Activated naive CD4-positive, alpha-beta T cell treated with anti-CD3 and anti-CD28 coated beads for 36 hours (primary cell): ENCODE measurements at regions not wholly inside any gene's neighbourhood (a gene's known extent, or its start where the extent isn't known, plus 50 kb on each side); places are given as distances from the start of the nearest gene placed in this dataset.

ENCODE experiments used
- CTCF ChIA-PET: fragments of 350-600 bp; sonication (Branson Sonifier 250); formaldehyde crosslinking; loops from one replicate; lab custom pipeline; 2021; ENCODE audit warnings: antibody characterized with exemption; lab: Charles Lee
- DNase-seq: peaks from one replicate; pipeline ENCODE4 v3.0.0-alpha.2; 2020
- H3K27ac Mint-ChIP-seq: one replicate; pipeline ENCODE4 v1.8.0; 2021; ENCODE audit warnings: mild to moderate bottlenecking, mixed read lengths
- H3K27me3 Mint-ChIP-seq: one replicate; pipeline ENCODE4 v1.8.0; 2021; ENCODE audit warnings: low read depth, mixed read lengths
- H3K36me3 Mint-ChIP-seq: one replicate; pipeline ENCODE4 v1.8.0; 2021; ENCODE audit warnings: low read depth, mixed read lengths
- H3K4me1 Mint-ChIP-seq: one replicate; pipeline ENCODE4 v1.8.0; 2021; ENCODE audit warnings: low read depth, mixed read lengths
- H3K4me3 Mint-ChIP-seq: one replicate; pipeline ENCODE4 v1.8.0; 2021; ENCODE audit warnings: mild to moderate bottlenecking, moderate library complexity, mixed read lengths
- H3K9me3 Mint-ChIP-seq: one replicate; pipeline ENCODE4 v1.8.0; 2021; ENCODE audit warnings: mixed read lengths
- intact Hi-C: fragments of 100-400 bp; cut with micrococcal nuclease; formaldehyde crosslinking; loops from one replicate; pipeline ENCODE4 v1.15.1; 2023

DNA sequence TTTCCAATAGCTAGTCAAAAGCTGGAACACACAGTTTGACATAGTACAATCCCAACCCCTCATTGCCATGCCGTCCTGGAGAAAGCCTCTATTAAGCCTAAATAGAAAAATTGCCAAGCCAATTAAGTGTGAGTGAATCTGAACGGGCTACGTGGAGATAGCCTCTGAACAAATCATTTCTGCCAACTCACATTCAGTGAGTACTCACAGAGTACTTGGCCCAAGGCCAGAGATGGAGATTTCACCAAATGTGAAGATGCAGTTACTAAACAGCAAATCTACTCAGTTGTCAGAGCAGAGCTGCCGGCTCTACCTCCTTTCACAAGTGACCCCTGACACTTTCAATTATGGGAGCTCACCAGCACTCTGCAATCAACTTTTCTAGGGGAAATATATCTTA, 350.0 kb downstream of the GALC start:
- Mint-ChIP-seq H3K4me1 (no peaks in the 10 kb centered on the region), H3K4me3 (no peak overlapping the region), H3K27me3 (peaks cover 2% of the 10 kb centered on the region), H3K27ac (no peak overlapping the region), H3K9me3 (no peaks in the 10 kb centered on the region), H3K36me3 (no peaks in the 10 kb centered on the region)
- no peak for DNase-seq
- intact Hi-C loops = no loop called here
- CTCF ChIA-PET = no interaction called here

DNA sequence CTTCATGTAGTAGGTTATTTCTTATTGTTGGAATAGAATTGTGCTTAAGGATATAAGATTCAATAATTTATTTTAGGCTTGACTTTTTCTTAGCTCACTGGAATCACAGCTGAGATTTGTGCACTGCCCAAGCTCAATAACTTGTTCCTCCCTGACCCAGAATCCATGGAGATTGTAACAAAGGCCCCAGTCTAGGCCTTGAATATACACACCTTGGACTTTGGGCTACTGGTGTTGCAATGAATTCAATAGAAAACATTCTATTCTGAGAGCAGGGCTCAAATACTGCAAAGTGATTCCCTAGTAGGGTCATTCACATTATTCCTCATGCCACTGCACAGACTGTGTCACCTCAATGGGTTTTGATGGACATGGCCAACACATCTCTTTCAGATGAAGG, 352.4 kb downstream of the GALC start:
- peaks cover 2% of the 10 kb centered on the region for H3K27me3 Mint-ChIP-seq
- H3K4me3 Mint-ChIP-seq = no peak overlapping the region
- H3K36me3 Mint-ChIP-seq = no peaks in the 10 kb centered on the region
- intact Hi-C loops = no loop called here
- no peak for DNase-seq
- no peaks in the 10 kb centered on the region for H3K9me3 Mint-ChIP-seq
- no peaks in the 10 kb centered on the region for H3K4me1 Mint-ChIP-seq
- CTCF ChIA-PET = no interaction called here
- H3K27ac Mint-ChIP-seq = no peak overlapping the region

GRCh38 chr14:87638196-87638595, 354.8 kb downstream of the GALC start:
- peaks cover 2% of the 10 kb centered on the region for H3K27me3 Mint-ChIP-seq
- CTCF ChIA-PET = no interaction called here
- H3K4me1 Mint-ChIP-seq = no peaks in the 10 kb centered on the region
- no peak for DNase-seq
- H3K4me3 Mint-ChIP-seq = no peak overlapping the region
- H3K36me3 Mint-ChIP-seq = no peaks in the 10 kb centered on the region
- no peaks in the 10 kb centered on the region for H3K9me3 Mint-ChIP-seq
- intact Hi-C loops = no loop called here
- no peak overlapping the region for H3K27ac Mint-ChIP-seq

DNA sequence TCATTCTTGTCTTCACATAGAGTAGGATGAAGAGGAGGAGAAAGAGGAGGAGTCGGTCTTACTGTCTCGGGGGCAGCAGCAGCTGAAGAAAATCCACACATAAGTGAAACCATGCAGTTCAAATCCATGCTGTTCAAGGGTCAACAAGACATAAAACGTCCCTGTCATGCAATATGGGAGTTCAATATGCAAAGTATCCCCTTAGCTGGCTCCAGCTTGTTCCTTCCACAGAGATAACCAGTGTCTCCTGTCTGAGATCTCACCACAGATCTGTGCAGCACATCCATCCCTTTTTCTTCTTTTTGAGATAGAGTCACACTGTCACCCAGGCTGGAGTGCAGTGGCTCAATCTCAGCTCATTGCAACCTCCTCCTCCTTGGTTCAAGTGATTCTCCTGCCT, 357.5 kb downstream of the GALC start:
- Mint-ChIP-seq H3K9me3 (no peaks in the 10 kb centered on the region), H3K27ac (no peak overlapping the region), H3K27me3 (no peaks in the 10 kb centered on the region), H3K36me3 (no peaks in the 10 kb centered on the region), H3K4me1 (no peaks in the 10 kb centered on the region), H3K4me3 (no peak overlapping the region)
- DNase-seq = no peak
- intact Hi-C loops = no loop called here
- CTCF ChIA-PET = no interaction called here

- Mint-ChIP-seq H3K36me3 (no peaks in the 10 kb centered on the region), H3K9me3 (no peaks in the 10 kb centered on the region), H3K4me3 (no peak overlapping the region), H3K27me3 (no peaks in the 10 kb centered on the region), H3K27ac (no peak overlapping the region), H3K4me1 (no peaks in the 10 kb centered on the region)
- intact Hi-C loops = no loop called here
- CTCF ChIA-PET = no interaction called here
- DNase-seq = no peak
Measured at GRCh38 chr14:87632796-87633195, 360.2 kb downstream of the GALC start.

- peaks cover 2% of the 10 kb centered on the region for H3K27me3 Mint-ChIP-seq
- intact Hi-C loops = no loop called here
- no peaks in the 10 kb centered on the region for H3K4me1 Mint-ChIP-seq
- no peak for DNase-seq
- H3K4me3 Mint-ChIP-seq = no peak overlapping the region
- H3K9me3 Mint-ChIP-seq = no peaks in the 10 kb centered on the region
- CTCF ChIA-PET = no interaction called here
- no peaks in the 10 kb centered on the region for H3K36me3 Mint-ChIP-seq
- H3K27ac Mint-ChIP-seq = no peak overlapping the region
Measured at GRCh38 chr14:87630846-87631245, 362.1 kb downstream of the GALC start.

DNA sequence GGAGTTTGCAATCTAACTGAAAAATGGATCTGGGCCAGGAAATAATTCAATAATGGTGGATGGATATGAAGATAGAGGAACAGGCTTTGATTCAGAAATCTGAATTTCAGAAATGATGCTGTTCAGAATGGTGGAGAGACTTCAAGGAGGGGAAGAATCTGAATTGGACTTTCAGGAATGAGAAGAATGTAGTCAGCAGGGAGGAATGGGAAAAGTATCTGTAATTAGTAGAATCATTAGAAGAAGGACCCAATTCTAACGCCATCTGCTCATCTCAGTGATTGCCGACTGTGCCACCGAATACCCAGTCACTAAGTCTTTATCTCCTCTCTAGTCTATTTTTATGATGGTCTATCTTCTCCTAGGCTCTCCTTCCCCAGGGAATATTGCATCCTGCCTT, 363.2 kb downstream of the GALC start:
- no peak overlapping the region for H3K27ac Mint-ChIP-seq
- H3K36me3 Mint-ChIP-seq = no peaks in the 10 kb centered on the region
- CTCF ChIA-PET = no interaction called here
- peaks cover 2% of the 10 kb centered on the region for H3K27me3 Mint-ChIP-seq
- no peak for DNase-seq
- H3K4me3 Mint-ChIP-seq = no peak overlapping the region
- H3K9me3 Mint-ChIP-seq = no peaks in the 10 kb centered on the region
- no peaks in the 10 kb centered on the region for H3K4me1 Mint-ChIP-seq
- intact Hi-C loops = no loop called here

- no peaks in the 10 kb centered on the region for H3K9me3 Mint-ChIP-seq
- CTCF ChIA-PET = no interaction called here
Measured at GRCh38 chr14:87628780-87629179, 364.2 kb downstream of the GALC start.

DNA sequence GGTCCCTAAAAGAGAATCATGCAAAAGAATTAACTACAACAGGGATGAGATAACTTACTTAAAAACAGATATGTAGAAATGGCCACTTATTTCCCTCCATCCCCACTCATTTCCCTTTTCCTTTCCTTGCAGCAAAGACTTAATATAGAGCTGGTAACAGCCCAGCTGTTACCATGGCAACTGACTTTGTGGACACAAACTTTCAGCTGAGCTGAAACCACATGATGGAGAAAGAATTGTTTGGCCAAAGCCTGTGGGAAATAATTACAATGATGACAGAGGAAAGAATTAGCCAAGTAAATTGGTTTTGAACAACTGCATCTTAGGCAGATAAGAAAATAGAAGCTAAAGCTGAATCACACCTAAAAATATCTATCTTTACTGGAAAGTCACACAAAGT, 364.9 kb downstream of the GALC start:
- Mint-ChIP-seq H3K9me3 (no peaks in the 10 kb centered on the region), H3K4me3 (no peak overlapping the region), H3K27me3 (peaks cover 2% of the 10 kb centered on the region), H3K4me1 (no peaks in the 10 kb centered on the region), H3K36me3 (no peaks in the 10 kb centered on the region), H3K27ac (no peak overlapping the region)
- no peak for DNase-seq
- intact Hi-C loops = no loop called here
- CTCF ChIA-PET = interaction anchor here (0.7 kb wide), 1 partner anchor 24 kb away, joined by 5 read pairs; no protein-coding TSS in a partner anchor

More at GRCh38 chr14:87628780-87629179, 364.2 kb downstream of the GALC start:
- DNase-seq = no peak
- H3K27ac Mint-ChIP-seq = no peak overlapping the region
- no peak overlapping the region for H3K4me3 Mint-ChIP-seq
- intact Hi-C loops = no loop called here
- peaks cover 2% of the 10 kb centered on the region for H3K27me3 Mint-ChIP-seq
- H3K36me3 Mint-ChIP-seq = no peaks in the 10 kb centered on the region
- no peaks in the 10 kb centered on the region for H3K4me1 Mint-ChIP-seq

- Mint-ChIP-seq H3K27me3 (peaks cover 2% of the 10 kb centered on the region), H3K27ac (no peak overlapping the region), H3K4me3 (no peak overlapping the region), H3K4me1 (no peaks in the 10 kb centered on the region), H3K36me3 (no peaks in the 10 kb centered on the region), H3K9me3 (peaks cover 6% of the 10 kb centered on the region)
- intact Hi-C loops = no loop called here
- CTCF ChIA-PET = no interaction called here
- no peak for DNase-seq
Measured at GRCh38 chr14:87626266-87626665, 366.7 kb downstream of the GALC start.

DNA sequence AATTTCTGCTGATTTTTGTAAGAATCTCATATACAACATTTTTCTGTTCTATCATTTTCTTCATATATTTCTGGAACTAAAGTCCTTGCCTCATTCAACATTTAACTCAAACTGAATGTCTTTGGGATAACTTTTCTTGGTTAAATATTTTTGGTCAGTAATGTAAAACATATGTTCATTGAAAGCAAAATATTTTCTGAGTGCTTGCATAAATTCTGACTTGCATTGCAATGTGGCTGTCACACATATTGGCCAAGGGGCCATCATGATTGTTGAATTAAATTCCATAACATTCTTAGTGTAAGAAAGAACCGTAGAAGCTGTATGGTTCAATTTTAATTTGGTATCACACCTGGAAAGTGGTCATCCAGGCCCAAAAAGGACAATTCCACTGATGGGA, 369.4 kb downstream of the GALC start:
- no peak overlapping the region for H3K27ac Mint-ChIP-seq
- peaks cover 2% of the 10 kb centered on the region for H3K27me3 Mint-ChIP-seq
- H3K9me3 Mint-ChIP-seq = peaks cover 16% of the 10 kb centered on the region
- H3K4me3 Mint-ChIP-seq = no peak overlapping the region
- CTCF ChIA-PET = no interaction called here
- intact Hi-C loops = no loop called here
- no peaks in the 10 kb centered on the region for H3K4me1 Mint-ChIP-seq
- DNase-seq = no peak
- H3K36me3 Mint-ChIP-seq = no peaks in the 10 kb centered on the region

DNA sequence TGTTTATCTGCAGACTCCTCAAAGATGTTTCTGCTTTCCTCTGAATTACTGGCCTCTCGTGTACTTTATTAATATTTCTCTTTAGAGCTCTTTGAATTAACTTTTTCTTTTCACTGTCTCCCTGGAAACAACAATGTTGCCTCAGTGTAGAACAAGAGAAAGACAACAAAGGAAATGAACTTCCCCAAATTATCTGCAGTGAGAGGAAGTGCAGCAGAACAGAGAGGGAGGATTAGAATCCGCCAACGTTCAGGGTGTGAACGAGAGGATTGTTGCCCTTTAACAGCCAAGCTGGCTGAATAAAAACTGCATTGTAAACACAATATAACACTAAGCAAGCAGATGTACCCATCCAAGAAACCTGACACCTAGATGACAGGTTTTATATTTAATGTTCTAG, 375.9 kb downstream of the GALC start:
- CTCF ChIA-PET = no interaction called here
- no peak overlapping the region for H3K27ac Mint-ChIP-seq
- intact Hi-C loops = no loop called here
- no peak overlapping the region for H3K4me3 Mint-ChIP-seq
- H3K27me3 Mint-ChIP-seq = peaks cover 8% of the 10 kb centered on the region
- DNase-seq = no peak
- peaks cover 14% of the 10 kb centered on the region for H3K9me3 Mint-ChIP-seq
- H3K4me1 Mint-ChIP-seq = no peaks in the 10 kb centered on the region
- no peaks in the 10 kb centered on the region for H3K36me3 Mint-ChIP-seq

DNA sequence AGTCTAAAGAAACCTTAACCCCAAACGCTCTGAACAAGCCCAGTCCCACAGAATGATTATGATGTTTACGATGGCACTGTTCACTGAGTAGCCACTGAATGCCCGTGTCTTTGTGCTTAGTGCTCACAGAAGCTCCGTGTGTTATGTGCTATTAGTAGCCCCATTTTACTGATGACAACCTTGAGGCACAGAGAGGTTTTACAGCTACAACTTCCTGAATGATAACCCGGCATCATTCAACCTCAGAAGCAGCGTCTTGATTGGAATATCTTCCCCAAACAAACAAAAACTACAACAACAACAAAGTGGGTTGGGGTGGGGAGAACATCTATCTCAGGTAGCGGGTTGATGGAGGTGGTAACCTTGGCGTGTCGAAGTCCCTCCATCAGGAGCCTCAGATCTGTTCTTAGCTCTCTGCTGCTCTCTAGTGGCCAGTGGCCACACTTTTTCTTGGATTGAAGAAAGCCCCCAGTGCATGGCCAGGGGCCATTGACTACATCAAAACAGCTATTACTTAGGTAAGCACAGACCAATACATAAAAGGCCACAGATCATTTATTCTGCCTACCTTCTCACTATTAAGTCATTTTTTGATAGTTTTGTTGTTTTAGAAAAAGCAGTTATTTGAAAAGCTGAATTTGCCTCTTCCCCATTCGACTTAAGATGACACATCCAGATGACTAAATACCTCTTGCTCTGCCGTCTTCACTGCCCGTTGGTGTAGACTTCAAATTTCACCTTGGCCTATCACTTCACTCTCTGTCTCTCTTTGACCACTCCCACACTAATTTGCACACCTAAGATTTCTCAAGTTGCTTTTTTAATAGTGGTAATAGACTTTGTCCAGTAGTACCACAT, 376.9 kb downstream of the GALC start:
- Mint-ChIP-seq H3K4me1 (no peaks in the 10 kb centered on the region), H3K36me3 (no peaks in the 10 kb centered on the region), H3K27me3 (peaks cover 8% of the 10 kb centered on the region), H3K4me3 (no peak overlapping the region), H3K27ac (no peak overlapping the region), H3K9me3 (peaks cover 8% of the 10 kb centered on the region)
- peak; percentile 62 for DNase-seq
- intact Hi-C loops = no loop called here
- CTCF ChIA-PET = interaction anchor here (0.6 to 1.2 kb wide), 3 partner anchors 18 to 632 kb away, joined by 3 read pairs; no protein-coding TSS in a partner anchor
